IPS-15b (cell line): ENCODE measurements at regions not wholly inside any gene's neighbourhood (a gene's known extent, or its start where the extent isn't known, plus 50 kb on each side); places are given as distances from the start of the nearest gene placed in this dataset.

ENCODE experiments used
- H3K27me3 ChIP-seq: one replicate; pipeline ENCODE4 v1.6.1; 2013; ENCODE audit warnings: low read length; ENCODE audit not compliant: control insufficient read depth, insufficient read depth
- H3K36me3 ChIP-seq: one replicate; pipeline ENCODE4 v1.6.1; 2013; ENCODE audit warnings: low read length; ENCODE audit not compliant: control insufficient read depth, insufficient read depth
- H3K4me1 ChIP-seq: one replicate; pipeline ENCODE4 v1.6.1; 2013; ENCODE audit warnings: mild to moderate bottlenecking, low read length; ENCODE audit not compliant: control insufficient read depth, insufficient read depth
- H3K4me3 ChIP-seq: one replicate; pipeline ENCODE4 v1.5.1; 2013; ENCODE audit warnings: low read depth, low read length
- H3K9ac ChIP-seq: one replicate; pipeline ENCODE4 v1.6.1; 2013; ENCODE audit warnings: low read depth, mild to moderate bottlenecking, low read length
- H3K9me3 ChIP-seq: one replicate; pipeline ENCODE4 v1.6.1; 2013; ENCODE audit warnings: mild to moderate bottlenecking, low read length; ENCODE audit not compliant: control insufficient read depth, insufficient read depth

DNA sequence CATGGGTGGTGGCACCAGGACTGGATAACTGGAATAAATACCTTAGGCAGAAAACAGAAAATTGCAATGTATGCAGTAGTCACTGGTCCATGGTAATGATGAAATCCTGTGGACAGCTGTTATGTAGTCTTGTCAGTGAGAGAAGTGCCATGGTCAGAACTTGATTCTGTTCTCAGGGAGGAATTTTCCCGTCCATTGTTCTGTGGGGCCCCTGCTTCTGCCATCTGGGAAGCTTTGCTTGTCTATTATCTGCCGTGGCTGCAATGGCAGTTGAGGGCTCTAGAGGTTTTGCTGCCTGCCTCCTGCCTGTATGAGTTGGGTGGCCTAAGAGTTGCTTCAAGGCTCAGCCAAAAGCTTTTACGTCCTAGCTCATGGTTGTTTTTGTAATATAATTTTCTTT lies 126.8 kb upstream of the SLC35B3 start:
- no peaks in the 10 kb centered on the region for H3K36me3 ChIP-seq
- H3K27me3 ChIP-seq = no peaks in the 10 kb centered on the region
- no peaks in the 10 kb centered on the region for H3K4me1 ChIP-seq
- no peaks in the 10 kb centered on the region for H3K9me3 ChIP-seq
- H3K4me3 ChIP-seq = no peak overlapping the region
- no peak overlapping the region for H3K9ac ChIP-seq

DNA sequence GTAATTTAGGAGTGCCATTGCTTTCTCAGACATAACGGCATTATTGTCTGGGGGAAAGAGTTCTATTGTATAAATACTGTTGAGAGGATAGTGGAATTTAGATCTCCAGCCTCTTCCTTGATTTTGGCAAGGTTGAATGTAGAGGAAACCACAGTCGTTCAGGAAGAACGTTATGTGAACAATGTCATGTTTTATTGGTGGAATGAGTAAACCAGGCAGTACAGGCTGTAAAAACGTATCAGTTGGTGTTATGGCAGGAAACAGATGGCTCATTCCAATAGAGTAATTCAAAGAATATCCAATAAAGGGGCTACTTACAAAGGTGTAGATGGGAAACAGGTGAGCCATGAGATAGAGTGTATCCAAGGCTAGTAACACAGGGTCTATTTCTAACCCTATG lies 123.6 kb upstream of the SLC35B3 start:
- H3K9ac ChIP-seq = no peak overlapping the region
- no peak overlapping the region for H3K4me3 ChIP-seq
- H3K36me3 ChIP-seq = no peaks in the 10 kb centered on the region
- H3K27me3 ChIP-seq = no peaks in the 10 kb centered on the region
- no peaks in the 10 kb centered on the region for H3K9me3 ChIP-seq
- no peaks in the 10 kb centered on the region for H3K4me1 ChIP-seq

DNA sequence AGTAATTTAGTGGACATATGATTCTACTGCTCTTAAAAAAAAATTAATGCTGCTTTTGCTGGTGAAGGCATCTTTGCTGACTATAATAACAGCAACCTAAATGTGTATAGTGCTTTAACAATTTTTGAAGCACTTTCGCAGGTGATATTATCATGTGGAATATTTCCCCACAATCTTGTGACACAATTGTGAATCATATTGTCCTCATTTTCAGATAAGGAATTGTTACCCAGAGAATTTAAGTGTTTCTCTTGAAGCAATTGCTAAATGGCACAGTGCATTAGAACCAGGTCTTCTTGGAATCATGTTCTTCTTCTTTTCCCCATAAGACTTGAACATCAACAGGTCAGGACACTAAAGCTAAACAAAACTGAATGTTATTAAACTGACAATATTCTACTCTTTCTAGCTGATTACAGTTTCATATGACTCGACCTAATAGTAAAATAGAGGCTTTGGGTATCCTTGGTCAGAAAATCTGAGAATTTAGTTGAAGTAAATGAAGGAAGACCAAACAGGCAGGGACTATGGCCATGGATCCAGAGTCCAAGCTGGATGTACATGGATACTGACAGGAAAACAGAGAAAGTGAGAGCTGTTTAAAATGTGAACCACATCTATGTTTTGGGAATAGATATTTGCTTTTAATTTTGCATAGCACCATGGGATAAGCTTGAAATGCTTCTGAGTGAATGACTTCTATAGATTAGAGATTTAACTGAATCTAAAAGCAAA lies 121.8 kb upstream of the SLC35B3 start:
- no peaks in the 10 kb centered on the region for H3K27me3 ChIP-seq

DNA sequence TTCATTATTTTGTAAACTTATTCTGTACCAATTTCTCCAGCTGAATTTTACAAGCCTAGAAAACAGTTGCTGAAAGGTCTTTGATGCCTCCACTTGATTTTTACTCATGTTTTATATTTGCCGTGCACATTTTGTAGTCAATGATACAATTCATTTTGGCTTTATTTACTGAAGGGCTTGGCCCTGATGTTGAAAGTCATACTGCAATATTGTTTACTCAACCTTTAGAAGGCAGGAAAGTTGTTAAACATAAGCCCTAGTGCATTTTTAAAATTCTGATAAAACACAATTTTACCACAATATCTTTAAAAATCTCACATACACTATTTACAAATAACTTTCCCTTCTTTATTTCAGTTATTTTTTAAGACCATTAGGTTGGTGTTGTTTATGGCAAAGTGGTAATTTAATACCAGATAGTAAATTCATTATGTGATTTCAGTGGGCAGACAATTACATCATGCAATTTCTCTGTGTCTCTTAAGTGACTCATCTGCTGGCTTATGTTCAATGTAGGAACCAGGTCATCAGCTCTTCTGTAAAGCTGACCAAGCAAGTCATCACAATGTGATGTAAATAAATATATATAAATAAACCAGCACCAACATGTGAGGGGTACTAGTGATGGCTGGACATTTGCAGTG lies 121.1 kb upstream of the SLC35B3 start:
- H3K4me3 ChIP-seq = no peak overlapping the region
- H3K4me1 ChIP-seq = peaks cover 3% of the 10 kb centered on the region
- H3K36me3 ChIP-seq = no peaks in the 10 kb centered on the region
- H3K27me3 ChIP-seq = no peaks in the 10 kb centered on the region
- no peaks in the 10 kb centered on the region for H3K9me3 ChIP-seq
- no peak overlapping the region for H3K9ac ChIP-seq

More for the DNA sequence above, 121.8 kb upstream of the SLC35B3 start:
- no peaks in the 10 kb centered on the region for H3K9me3 ChIP-seq
- H3K9ac ChIP-seq = no peak overlapping the region
- no peaks in the 10 kb centered on the region for H3K36me3 ChIP-seq
- H3K4me3 ChIP-seq = no peak overlapping the region
- no peaks in the 10 kb centered on the region for H3K4me1 ChIP-seq

DNA sequence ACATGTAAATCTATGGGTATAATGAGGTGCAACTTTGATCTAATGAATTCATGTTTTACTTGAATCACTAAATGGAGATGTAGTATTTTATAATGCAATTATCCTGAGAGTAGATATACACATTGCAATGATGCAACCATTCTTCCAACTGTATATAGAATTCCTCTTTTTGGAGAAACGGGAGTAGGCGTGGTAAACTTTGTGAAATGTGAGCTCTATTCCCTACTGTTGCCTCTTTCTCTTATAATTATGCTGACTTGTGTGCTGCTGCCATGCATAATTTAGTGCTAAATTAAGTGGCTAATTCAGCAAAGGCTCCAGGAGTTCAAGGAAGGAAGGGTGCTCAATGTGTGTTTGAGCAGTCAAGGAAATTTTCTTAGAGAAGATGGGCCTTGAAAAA lies 116.6 kb upstream of the SLC35B3 start:
- no peaks in the 10 kb centered on the region for H3K36me3 ChIP-seq
- no peak overlapping the region for H3K9ac ChIP-seq
- no peaks in the 10 kb centered on the region for H3K9me3 ChIP-seq
- H3K27me3 ChIP-seq = no peaks in the 10 kb centered on the region
- peaks cover 3% of the 10 kb centered on the region for H3K4me1 ChIP-seq
- no peak overlapping the region for H3K4me3 ChIP-seq

DNA sequence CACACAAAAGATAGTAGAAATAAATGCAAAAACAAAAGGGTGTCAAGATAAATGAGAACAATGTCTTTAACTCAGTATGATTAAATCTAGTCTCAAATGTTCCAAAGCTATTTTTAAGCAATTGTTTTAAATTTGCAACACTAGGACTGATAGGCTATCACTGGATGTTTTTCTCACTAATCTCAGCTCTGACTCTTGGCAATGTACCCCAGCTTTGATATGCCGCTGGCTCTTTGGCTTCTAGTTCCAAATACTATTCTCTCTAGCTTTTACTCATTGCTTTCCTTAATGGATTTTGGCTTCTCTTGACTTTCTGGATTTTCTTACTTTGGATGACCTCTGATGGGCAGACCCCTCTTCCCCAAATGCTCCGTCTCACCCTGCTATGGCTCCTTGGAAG lies 116.0 kb upstream of the SLC35B3 start:
- Histone ChIP-seq H3K27me3 (no peaks in the 10 kb centered on the region), H3K9ac (no peak overlapping the region), H3K4me1 (peaks cover 3% of the 10 kb centered on the region), H3K9me3 (no peaks in the 10 kb centered on the region), H3K4me3 (no peak overlapping the region), H3K36me3 (no peaks in the 10 kb centered on the region)

DNA sequence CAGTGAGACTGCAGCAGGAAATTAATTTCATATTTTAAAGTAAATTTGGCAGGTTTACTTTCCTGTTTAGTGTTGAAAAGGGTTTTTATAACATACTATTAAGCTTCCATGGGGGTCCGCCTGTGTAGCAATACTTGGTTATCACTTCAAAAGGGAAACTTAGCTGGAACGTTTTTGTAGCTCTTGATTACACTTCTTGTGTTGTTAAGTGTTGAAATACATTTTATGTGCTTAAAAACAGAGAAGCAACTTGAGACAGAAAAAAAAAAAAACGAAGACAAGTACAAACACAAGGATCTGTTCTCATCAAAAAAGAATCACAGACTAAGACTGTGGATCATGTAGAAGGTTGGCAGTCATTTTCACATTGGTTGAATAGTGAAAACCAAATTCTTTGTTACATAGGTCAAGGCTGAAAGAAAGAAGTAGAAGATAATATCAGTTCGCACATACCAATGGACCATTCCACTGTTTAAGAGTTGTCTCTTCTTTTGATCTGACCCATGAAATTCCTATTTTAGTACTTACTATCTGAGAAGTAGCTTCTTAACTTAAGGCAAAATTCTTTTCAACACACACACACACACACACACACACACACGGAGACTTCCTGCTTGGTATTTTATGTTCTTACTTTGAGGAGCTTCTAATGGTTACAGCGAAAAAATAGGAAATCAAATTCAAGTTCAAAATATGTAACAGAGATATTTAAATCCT lies 113.9 kb upstream of the SLC35B3 start:
- Histone ChIP-seq H3K4me3 (no peak overlapping the region), H3K4me1 (peaks cover 3% of the 10 kb centered on the region), H3K36me3 (no peaks in the 10 kb centered on the region), H3K9me3 (no peaks in the 10 kb centered on the region), H3K9ac (no peak overlapping the region), H3K27me3 (no peaks in the 10 kb centered on the region)

DNA sequence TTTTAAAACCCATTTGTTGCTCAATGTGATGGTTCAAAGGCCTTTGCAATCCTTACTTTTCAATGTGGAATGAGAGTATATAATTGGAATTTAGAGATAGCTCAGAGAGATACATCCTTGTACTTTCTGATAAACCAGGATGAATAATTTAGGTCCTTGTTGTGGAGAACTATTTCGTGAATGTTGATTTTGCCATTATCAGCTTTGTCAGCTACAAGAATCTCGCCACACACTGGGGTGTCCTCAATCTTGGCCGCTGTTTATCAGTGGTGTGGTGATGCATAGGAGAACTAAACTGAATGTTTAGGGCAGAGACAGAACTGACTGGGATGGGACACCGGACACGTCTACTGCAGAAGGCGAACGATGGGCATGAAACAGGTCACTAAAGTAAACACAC lies 111.2 kb upstream of the SLC35B3 start:
- Histone ChIP-seq H3K9ac (no peak overlapping the region), H3K9me3 (no peaks in the 10 kb centered on the region), H3K4me1 (no peaks in the 10 kb centered on the region), H3K27me3 (no peaks in the 10 kb centered on the region), H3K36me3 (no peaks in the 10 kb centered on the region), H3K4me3 (no peak overlapping the region)

DNA sequence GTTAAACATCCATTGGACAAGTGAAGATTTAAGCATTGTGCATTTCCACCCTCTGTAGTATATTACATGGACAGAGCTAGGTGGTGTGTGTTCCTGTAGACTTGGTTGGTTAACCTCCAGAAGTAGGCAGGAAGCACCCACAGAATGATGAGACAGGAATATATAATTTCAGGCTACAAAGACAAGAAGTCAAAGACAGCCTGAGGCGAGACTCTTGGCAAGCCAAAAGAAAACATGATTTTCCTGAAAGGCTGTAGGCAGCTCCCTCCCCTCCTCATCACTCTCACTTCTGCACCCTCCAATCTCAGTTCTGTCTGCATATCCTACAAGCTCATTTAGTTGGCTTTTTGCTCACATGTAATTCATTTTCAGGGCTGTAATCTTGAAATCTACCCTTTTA lies 110.0 kb upstream of the SLC35B3 start:
- Histone ChIP-seq H3K9ac (no peak overlapping the region), H3K4me1 (no peaks in the 10 kb centered on the region), H3K27me3 (no peaks in the 10 kb centered on the region), H3K4me3 (no peak overlapping the region), H3K9me3 (peaks cover 3% of the 10 kb centered on the region), H3K36me3 (no peaks in the 10 kb centered on the region)

DNA sequence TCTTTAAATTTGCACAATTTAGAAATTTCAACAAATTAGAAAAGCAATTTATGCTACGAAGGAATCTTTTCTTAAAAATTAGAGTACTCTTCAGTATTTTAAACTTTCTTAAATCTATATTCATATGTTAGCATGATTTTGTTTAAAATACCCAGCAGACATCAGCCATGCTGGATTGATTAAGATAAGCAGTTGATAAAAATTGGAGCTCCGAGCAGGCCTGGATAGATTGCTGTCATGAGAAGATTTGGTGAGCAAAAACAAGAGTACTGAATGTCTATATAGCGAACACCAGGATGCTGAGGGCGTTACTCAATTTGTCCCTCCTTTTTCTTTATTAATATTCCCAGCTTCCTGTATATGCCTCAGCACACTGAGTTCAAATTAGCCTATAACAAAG lies 108.4 kb upstream of the SLC35B3 start:
- Histone ChIP-seq H3K36me3 (no peaks in the 10 kb centered on the region), H3K4me3 (no peak overlapping the region), H3K9me3 (peaks cover 5% of the 10 kb centered on the region), H3K4me1 (no peaks in the 10 kb centered on the region), H3K9ac (no peak overlapping the region), H3K27me3 (no peaks in the 10 kb centered on the region)

DNA sequence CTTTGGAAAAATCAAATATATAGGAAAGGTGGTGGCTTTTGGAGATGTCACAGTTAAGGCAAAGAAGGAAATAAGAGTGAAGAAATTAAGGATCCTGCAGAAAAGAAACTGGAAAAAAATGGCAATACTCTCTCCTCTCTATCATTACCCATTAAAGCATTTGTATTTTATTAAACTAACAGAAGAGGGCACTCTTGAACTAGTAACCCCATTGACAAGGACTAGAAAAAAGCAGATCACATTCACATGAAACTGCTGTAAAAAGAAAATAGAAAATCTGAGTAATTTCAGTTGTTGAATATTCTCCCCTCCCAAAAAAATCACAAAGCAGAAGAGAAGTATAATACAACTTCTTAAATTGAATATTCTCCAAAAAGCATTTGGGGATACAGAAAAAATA lies 104.1 kb upstream of the SLC35B3 start:
- H3K36me3 ChIP-seq = no peaks in the 10 kb centered on the region
- H3K27me3 ChIP-seq = no peaks in the 10 kb centered on the region
- H3K4me1 ChIP-seq = no peaks in the 10 kb centered on the region
- H3K4me3 ChIP-seq = no peak overlapping the region
- peaks cover 5% of the 10 kb centered on the region for H3K9me3 ChIP-seq
- H3K9ac ChIP-seq = no peak overlapping the region

DNA sequence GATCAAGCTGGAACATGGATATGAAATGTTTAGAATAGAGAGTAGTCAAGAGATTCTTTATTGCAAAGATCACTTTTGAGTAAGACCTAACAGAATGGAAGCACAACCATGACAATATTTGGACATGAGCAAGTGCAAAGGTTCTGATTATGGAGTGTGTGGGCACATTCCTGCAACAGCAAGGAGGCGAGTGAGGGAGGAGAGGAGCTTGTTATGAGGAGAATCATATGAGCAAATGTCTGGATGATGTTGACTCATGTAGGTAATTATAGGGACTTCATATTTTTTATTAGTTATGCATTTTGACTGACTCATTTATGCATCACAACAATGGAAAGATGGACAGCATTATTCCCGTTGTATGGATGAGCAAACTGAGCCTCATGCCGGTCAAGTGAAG lies 100.8 kb upstream of the SLC35B3 start:
- H3K4me1 ChIP-seq = no peaks in the 10 kb centered on the region
- no peak overlapping the region for H3K4me3 ChIP-seq
- no peak overlapping the region for H3K9ac ChIP-seq
- no peaks in the 10 kb centered on the region for H3K27me3 ChIP-seq
- H3K9me3 ChIP-seq = peaks cover 5% of the 10 kb centered on the region
- no peaks in the 10 kb centered on the region for H3K36me3 ChIP-seq
